ENCODE measurements at regions not wholly inside any gene's neighbourhood (a gene's known extent, or its start where the extent isn't known, plus 50 kb on each side); places are given as distances from the start of the nearest gene placed in this dataset.

GRCh38 chr6:43856005-43856765 is 86.2 kb downstream of the VEGFA start:
- Histone ChIP-seq H3K9me3 (replicated peaks in 1 of 11) (no peaks in the 10 kb centered on the region), H4K20me1 (no peaks in the 10 kb centered on the region; a peak in 1 of 22 replicates), H3K4me2 (no peak overlapping the region), H3K4me1 (peaks cover 0 to 14% (median 9%) of the 10 kb centered on the region in 10 experiments; a peak in 11 of 20 replicates), H3K27me3 (no peaks in the 10 kb centered on the region), H3K27ac (no peak overlapping the region), H3K9ac (no peak overlapping the region), H3K36me3 (no peaks in the 10 kb centered on the region), H3K4me3 (no peak overlapping the region)
- TF ChIP-seq Cebpa-rat (IDR thresholded peaks at IDR 0.05), result no peak

- Histone ChIP-seq H3K27me3 (no peaks in the 10 kb centered on the region), H3K4me3 (no peak overlapping the region)
- TF ChIP-seq Cebpa-rat (IDR thresholded peaks at IDR 0.05), result no peak
Measured at GRCh38 chr6:43855247-43855646, 85.2 kb downstream of the VEGFA start.

GRCh38 chr6:43853066-43853650 is 83.1 kb downstream of the VEGFA start:
- peaks cover 13 to 23% (median 17%) of the 10 kb centered on the region in 10 experiments for H3K4me1 ChIP-seq

More at GRCh38 chr6:43855247-43855646, 85.2 kb downstream of the VEGFA start:
- Histone ChIP-seq H3K27ac (no peak overlapping the region), H3K4me1 (peaks cover 0 to 14% (median 9%) of the 10 kb centered on the region in 10 experiments; a peak in 11 of 20 replicates), H3K9ac (no peak overlapping the region), H3K9me3 (replicated peaks in 1 of 11) (no peaks in the 10 kb centered on the region), H4K20me1 (no peaks in the 10 kb centered on the region; a peak in 1 of 22 replicates), H3K4me2 (no peak overlapping the region), H3K36me3 (no peaks in the 10 kb centered on the region)

GRCh38 chr6:43852350-43852864 is 82.4 kb downstream of the VEGFA start:
- TF ChIP-seq Cebpa-rat (IDR thresholded peaks at IDR 0.05), result no peak
- H3K4me3 ChIP-seq, result no peak overlapping the region
- peaks cover 13 to 26% (median 22%) of the 10 kb centered on the region in 10 experiments for H3K4me1 ChIP-seq
- H3K27ac ChIP-seq, result no peak overlapping the region
- H3K9me3 ChIP-seq (replicated peaks in 1 of 11), result no peaks in the 10 kb centered on the region
- H3K9ac ChIP-seq, result no peak overlapping the region
- H3K27me3 ChIP-seq, result no peaks in the 10 kb centered on the region
- H3K4me2 ChIP-seq, result peak overlapping the region in 3 of 11 experiments; percentile 44 to 73 (median 48); a peak in 3 of 22 replicates
- no peaks in the 10 kb centered on the region for H3K36me3 ChIP-seq
- H4K20me1 ChIP-seq, result no peaks in the 10 kb centered on the region; a peak in 1 of 22 replicates

More at GRCh38 chr6:43853066-43853650, 83.1 kb downstream of the VEGFA start:
- no peak overlapping the region for H3K9ac ChIP-seq
- TF ChIP-seq Cebpa-rat (IDR thresholded peaks at IDR 0.05), result no peak
- no peak overlapping the region for H3K27ac ChIP-seq
- H3K4me2 ChIP-seq, result peak overlapping the region in 7 of 11 experiments; percentile 18 to 73 (median 48); a peak in 11 of 22 replicates
- H4K20me1 ChIP-seq, result no peaks in the 10 kb centered on the region; a peak in 1 of 22 replicates
- H3K36me3 ChIP-seq, result no peaks in the 10 kb centered on the region
- H3K4me3 ChIP-seq, result no peak overlapping the region
- no peaks in the 10 kb centered on the region for H3K27me3 ChIP-seq
- H3K9me3 ChIP-seq (replicated peaks in 1 of 11), result no peaks in the 10 kb centered on the region

- Histone ChIP-seq H3K9me3 (replicated peaks in 1 of 11) (no peaks in the 10 kb centered on the region), H4K20me1 (no peaks in the 10 kb centered on the region; a peak in 1 of 22 replicates), H3K27me3 (no peaks in the 10 kb centered on the region), H3K27ac (no peak overlapping the region), H3K4me3 (no peak overlapping the region), H3K4me1 (peaks cover 13 to 26% (median 22%) of the 10 kb centered on the region in 10 experiments), H3K9ac (no peak overlapping the region), H3K36me3 (no peaks in the 10 kb centered on the region), H3K4me2 (no peak overlapping the region)
- TF ChIP-seq Cebpa-rat (IDR thresholded peaks at IDR 0.05), result no peak
Measured at GRCh38 chr6:43851204-43851865, 81.3 kb downstream of the VEGFA start.

GRCh38 chr6:43850314-43851203 is 80.5 kb downstream of the VEGFA start:
- no peak overlapping the region for H3K4me2 ChIP-seq
- no peak overlapping the region for H3K27ac ChIP-seq
- H4K20me1 ChIP-seq, result no peaks in the 10 kb centered on the region; a peak in 1 of 22 replicates
- H3K9ac ChIP-seq, result no peak overlapping the region
- no peak for TF ChIP-seq Cebpa-rat (IDR thresholded peaks at IDR 0.05)
- H3K36me3 ChIP-seq, result no peaks in the 10 kb centered on the region
- no peaks in the 10 kb centered on the region for H3K27me3 ChIP-seq
- H3K4me1 ChIP-seq, result peaks cover 13 to 26% (median 22%) of the 10 kb centered on the region in 10 experiments
- no peaks in the 10 kb centered on the region for H3K9me3 ChIP-seq (replicated peaks in 1 of 11)
- H3K4me3 ChIP-seq, result no peak overlapping the region

GRCh38 chr6:43849844-43850243 is 79.8 kb downstream of the VEGFA start:
- no peaks in the 10 kb centered on the region; a peak in 1 of 22 replicates for H4K20me1 ChIP-seq
- no peak for TF ChIP-seq Cebpa-rat (IDR thresholded peaks at IDR 0.05)
- peak overlapping the region in 2 of 11 experiments; percentile 50 to 55; a peak in 3 of 22 replicates for H3K4me2 ChIP-seq
- no peaks in the 10 kb centered on the region for H3K27me3 ChIP-seq
- no peak overlapping the region for H3K9ac ChIP-seq
- no peak overlapping the region for H3K27ac ChIP-seq
- no peaks in the 10 kb centered on the region for H3K36me3 ChIP-seq
- no peaks in the 10 kb centered on the region for H3K9me3 ChIP-seq (replicated peaks in 1 of 11)
- no peak overlapping the region for H3K4me3 ChIP-seq
- H3K4me1 ChIP-seq, result peaks cover 13 to 26% (median 22%) of the 10 kb centered on the region in 10 experiments

- Histone ChIP-seq H3K27me3 (no peaks in the 10 kb centered on the region), H4K20me1 (no peaks in the 10 kb centered on the region; a peak in 1 of 22 replicates), H3K9ac (no peak overlapping the region), H3K4me2 (peak overlapping the region in 9 of 11 experiments; percentile 17 to 55 (median 34); a peak in 9 of 22 replicates), H3K4me1 (peaks cover 12 to 26% (median 22%) of the 10 kb centered on the region in 10 experiments), H3K27ac (0 out of 22 replicates have a peak overlapping the region, but pooled peaks of 1 of the 11 experiments have one; percentile 37), H3K9me3 (replicated peaks in 1 of 11) (no peaks in the 10 kb centered on the region), H3K36me3 (no peaks in the 10 kb centered on the region), H3K4me3 (no peak overlapping the region)
- TF ChIP-seq Cebpa-rat (IDR thresholded peaks at IDR 0.05), result no peak
Measured at GRCh38 chr6:43848671-43849391, 78.8 kb downstream of the VEGFA start.

Data from BLaER1 treated with 17β-estradiol and CSF1 and Interleukin-3, amounts not matched to agents 10 nM and 100 nM (cell line).